H1 (cell line): ENCODE measurements at regions not wholly inside any gene's neighbourhood (a gene's known extent, or its start where the extent isn't known, plus 50 kb on each side); places are given as distances from the start of the nearest gene placed in this dataset.

ENCODE experiments used
- CBX5 ChIP-seq: fragments of 300-800, 300-1000 bp; sonication (generic); IDR thresholded peaks from 2 replicates; pipeline ENCODE4 v1.7.1; 2016; ENCODE audit warnings: antibody characterized with exemption, low read length, low read depth
- GTF2F1 ChIP-seq: IDR thresholded peaks from 2 replicates; pipeline ENCODE4 v1.6.1; 2012; ENCODE audit warnings: low read depth, low read length, improper control_type of control experiment, borderline replicate concordance
- POLR2AphosphoS5 ChIP-seq: IDR thresholded peaks from 2 replicates; pipeline ENCODE4 v1.6.1; 2011; ENCODE audit warnings: low read depth, low read length
- SP4 ChIP-seq: IDR thresholded peaks from 2 replicates; pipeline ENCODE4 v1.6.1; 2012; ENCODE audit warnings: low read length, inconsistent platforms
- TF ChIP-seq, protein P1 (sequence below): IDR thresholded peaks from 2 replicates; pipeline ENCODE4 v1.6.1; 2012; ENCODE audit warnings: low read length, inconsistent platforms

DNA sequence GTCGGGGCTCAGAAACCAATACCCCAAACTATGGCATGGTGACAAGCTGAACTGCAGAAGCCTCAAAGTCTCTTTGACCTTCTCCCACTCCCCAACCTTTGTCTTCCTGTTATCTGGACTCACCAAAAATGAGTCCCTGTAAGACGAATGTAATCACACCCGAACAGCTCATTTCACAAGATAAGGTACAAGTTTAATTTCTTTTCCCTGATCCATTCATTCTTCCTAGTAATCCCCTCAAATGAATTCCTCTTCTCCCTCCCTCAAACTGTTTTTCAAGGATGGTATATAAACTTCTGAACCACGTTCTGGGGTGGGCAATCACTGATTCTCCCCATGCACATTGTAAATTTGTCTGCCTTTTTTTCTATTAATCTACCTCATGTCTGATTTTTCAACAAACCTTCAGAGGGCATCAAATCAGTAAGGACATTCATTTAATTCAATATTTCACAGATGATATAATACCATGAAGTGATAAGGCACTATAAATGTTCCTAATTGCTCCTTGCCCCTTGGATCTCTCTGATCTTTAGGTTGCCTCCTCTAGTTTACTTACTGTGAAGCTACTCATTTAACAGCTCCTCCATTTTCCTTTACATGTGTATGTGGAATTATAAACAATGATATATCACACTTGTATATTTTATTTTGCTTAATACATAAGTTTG, 77.2 kb downstream of the OR2B2 start (continued):
- TF ChIP-seq, protein P1, sequence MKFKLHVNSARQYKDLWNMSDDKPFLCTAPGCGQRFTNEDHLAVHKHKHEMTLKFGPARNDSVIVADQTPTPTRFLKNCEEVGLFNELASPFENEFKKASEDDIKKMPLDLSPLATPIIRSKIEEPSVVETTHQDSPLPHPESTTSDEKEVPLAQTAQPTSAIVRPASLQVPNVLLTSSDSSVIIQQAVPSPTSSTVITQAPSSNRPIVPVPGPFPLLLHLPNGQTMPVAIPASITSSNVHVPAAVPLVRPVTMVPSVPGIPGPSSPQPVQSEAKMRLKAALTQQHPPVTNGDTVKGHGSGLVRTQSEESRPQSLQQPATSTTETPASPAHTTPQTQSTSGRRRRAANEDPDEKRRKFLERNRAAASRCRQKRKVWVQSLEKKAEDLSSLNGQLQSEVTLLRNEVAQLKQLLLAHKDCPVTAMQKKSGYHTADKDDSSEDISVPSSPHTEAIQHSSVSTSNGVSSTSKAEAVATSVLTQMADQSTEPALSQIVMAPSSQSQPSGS = no peak
- TF ChIP-seq SP4 = no peak
- no peak for TF ChIP-seq GTF2F1
- no peak for TF ChIP-seq CBX5
- peak; percentile 52; the same call in 1 of the 2 replicates for TF ChIP-seq POLR2AphosphoS5
